Vagina (tissue), 2 donors: ENCODE measurements at regions not wholly inside any gene's neighbourhood (a gene's known extent, or its start where the extent isn't known, plus 50 kb on each side); places are given as distances from the start of the nearest gene placed in this dataset.

Experiments
- DNase-seq, 2 donors: peaks; one replicate each; pipeline ENCODE4 v3.0.0-alpha.2; 2017; ENCODE audit errors: extremely low spot score in 2 of 2
- H3K27ac ChIP-seq: fragments of 200-600 bp; sonication (generic); one replicate; pipeline ENCODE4 v1.5.1; 2019
- H3K27me3 ChIP-seq: fragments of 200-600 bp; sonication (generic); one replicate; pipeline ENCODE4 v1.5.1; 2019
- H3K36me3 ChIP-seq, 2 donors: fragments of 200-600 bp; sonication (generic); one replicate each; pipeline ENCODE4 v1.5.1; 2017 to 2019
- H3K4me1 ChIP-seq: fragments of 200-600 bp; sonication (generic); one replicate; pipeline ENCODE4 v1.5.1; 2019
- H3K4me3 ChIP-seq, 2 donors: fragments of 200-600 bp; sonication (generic); 1 replicate in 1 of 2; 2 replicates in 1 of 2; pipeline ENCODE4 v1.5.1; 2016 to 2019
- H3K9me3 ChIP-seq: fragments of 200-600 bp; sonication (generic); one replicate; pipeline ENCODE4 v1.5.1; 2019
- CTCF ChIP-seq, 3 experiments: fragments of 450-650 bp in 2 of 3; fragments of 200-600 bp in 1 of 3; sonication (generic) in 1 of 3; IDR thresholded peaks; one replicate each; pipeline ENCODE4 v1.5.1; 2017 to 2019; ENCODE audit warnings: antibody characterized with exemption in 3 of 3, mild to moderate bottlenecking in 2 of 3, moderate library complexity in 2 of 3
- POLR2A ChIP-seq, 2 donors: fragments of 450-650 bp; IDR thresholded peaks; one replicate each; pipeline ENCODE4 v1.6.1; 2017; ENCODE audit warnings: antibody characterized with exemption in 2 of 2, mild to moderate bottlenecking in 2 of 2, moderate library complexity in 2 of 2
- POLR2AphosphoS5 ChIP-seq, 2 donors: sonication (generic); formaldehyde crosslinking; IDR thresholded peaks; one replicate each; pipeline ENCODE4 v1.9.0; 2017; ENCODE audit warnings: antibody characterized with exemption in 2 of 2, mild to moderate bottlenecking in 2 of 2, low read depth in 1 of 2; ENCODE audit not compliant: insufficient read depth in 1 of 2
- intact Hi-C: fragments of 100-400 bp; cut with DNase I; formaldehyde crosslinking; loops from one replicate; pipeline ENCODE4 v1.15.1; 2023

DNA sequence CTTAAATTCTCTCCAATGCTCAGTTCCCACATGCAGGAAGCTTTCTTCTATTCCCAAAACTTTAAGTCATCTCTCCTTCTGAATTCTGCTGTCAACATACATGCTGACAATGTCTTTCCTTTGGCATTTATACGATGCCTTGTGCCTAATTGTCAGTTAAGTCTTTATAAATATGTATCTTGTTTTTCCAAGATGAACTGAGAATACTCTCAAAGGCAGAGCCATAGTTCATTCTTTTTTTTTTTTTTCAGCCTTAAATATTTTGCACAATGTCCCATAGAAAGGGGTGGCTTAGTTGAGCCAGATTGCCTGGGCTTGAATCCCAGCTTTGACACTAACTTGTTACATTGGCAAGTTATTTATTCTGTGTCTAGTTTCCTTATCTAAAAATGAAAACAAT is 210.6 kb downstream of the QDPR start:
- intact Hi-C loops: no loop called here
- DNase-seq: no peak
- H3K9me3 ChIP-seq: no peaks in the 10 kb centered on the region
- no peaks in the 10 kb centered on the region for H3K27me3 ChIP-seq
- H3K27ac ChIP-seq: no peak overlapping the region
- H3K4me3 ChIP-seq: no peak overlapping the region
- H3K4me1 ChIP-seq: no peaks in the 10 kb centered on the region
- no peak for TF ChIP-seq CTCF (IDR thresholded peaks at IDR 0.05)
- TF ChIP-seq POLR2A (IDR thresholded peaks at IDR 0.05): no peak
- TF ChIP-seq POLR2AphosphoS5 (IDR thresholded peaks at IDR 0.05; ENCODE audit: insufficient read depth in 1 of 2, low read depth in 1 of 2): no peak
- no peaks in the 10 kb centered on the region for H3K36me3 ChIP-seq

DNA sequence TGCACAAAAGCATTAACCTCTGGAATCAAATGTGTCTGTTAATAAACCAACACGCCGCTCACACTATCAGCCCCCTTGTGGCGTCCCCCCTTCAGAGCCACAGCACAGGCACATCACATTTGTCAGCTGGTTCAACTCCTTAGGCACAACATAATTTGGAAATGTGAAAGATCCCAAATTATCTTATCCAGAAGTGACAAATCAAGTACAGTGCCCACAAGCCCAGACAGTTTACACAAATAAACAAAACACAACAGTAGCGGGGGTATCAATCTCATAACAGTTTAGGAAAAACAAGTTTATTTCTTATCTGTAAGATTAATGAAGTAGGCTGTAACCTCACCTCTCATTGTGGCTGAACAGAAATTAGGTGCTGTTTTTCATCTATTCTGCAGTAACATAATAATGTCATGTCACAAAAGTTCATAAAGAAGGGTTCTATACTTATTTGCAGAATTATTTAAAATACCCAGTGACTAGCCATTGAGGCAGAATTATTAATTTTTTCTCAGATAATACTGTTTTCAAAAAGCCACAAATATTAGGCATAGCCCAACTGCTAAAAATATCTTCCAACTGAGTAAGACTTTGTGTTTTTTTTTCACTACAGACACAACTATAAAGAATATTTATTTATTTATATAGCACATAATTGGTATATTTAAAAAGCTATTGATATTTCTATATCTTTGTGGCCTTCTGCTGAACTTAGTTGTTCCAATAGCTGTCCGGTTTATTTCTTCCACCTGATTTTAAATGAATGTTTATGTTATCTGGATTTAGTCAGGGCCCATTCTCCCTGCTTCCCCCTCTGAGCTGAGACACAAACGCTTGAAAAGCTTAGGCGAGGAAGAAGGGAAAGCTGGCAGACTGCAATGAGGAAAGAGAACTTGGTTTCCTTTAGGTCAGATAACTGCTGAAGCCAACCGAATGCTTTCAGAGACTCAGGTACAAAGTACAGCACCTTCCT is 214.7 kb downstream of the QDPR start:
- Histone ChIP-seq H3K27ac (no peak overlapping the region), H3K4me3 (no peak overlapping the region), H3K9me3 (no peaks in the 10 kb centered on the region), H3K27me3 (no peaks in the 10 kb centered on the region), H3K4me1 (no peaks in the 10 kb centered on the region), H3K36me3 (no peaks in the 10 kb centered on the region)
- DNase-seq: no peak
- intact Hi-C loops: no loop called here
- TF ChIP-seq CTCF (IDR thresholded peaks at IDR 0.05) (no peak), POLR2AphosphoS5 (IDR thresholded peaks at IDR 0.05; ENCODE audit: insufficient read depth in 1 of 2, low read depth in 1 of 2) (no peak), POLR2A (IDR thresholded peaks at IDR 0.05) (no peak)

GRCh38 chr4:17293901-17294300 is 218.0 kb downstream of the QDPR start:
- no peak overlapping the region for H3K27ac ChIP-seq
- H3K27me3 ChIP-seq: no peaks in the 10 kb centered on the region
- no peaks in the 10 kb centered on the region for H3K36me3 ChIP-seq
- intact Hi-C loops: no loop called here
- no peak overlapping the region for H3K4me3 ChIP-seq
- TF ChIP-seq POLR2AphosphoS5 (IDR thresholded peaks at IDR 0.05; ENCODE audit: insufficient read depth in 1 of 2, low read depth in 1 of 2) (no peak), POLR2A (IDR thresholded peaks at IDR 0.05) (no peak), CTCF (IDR thresholded peaks at IDR 0.05) (no peak)
- no peaks in the 10 kb centered on the region for H3K4me1 ChIP-seq
- H3K9me3 ChIP-seq: no peaks in the 10 kb centered on the region
- no peak for DNase-seq

GRCh38 chr4:17288151-17288550 is 223.7 kb downstream of the QDPR start:
- H3K27ac ChIP-seq: no peak overlapping the region
- no peak for DNase-seq
- H3K36me3 ChIP-seq: no peaks in the 10 kb centered on the region
- no peaks in the 10 kb centered on the region for H3K9me3 ChIP-seq
- TF ChIP-seq POLR2A (IDR thresholded peaks at IDR 0.05): no peak
- no peak for TF ChIP-seq CTCF (IDR thresholded peaks at IDR 0.05)
- no peak for TF ChIP-seq POLR2AphosphoS5 (IDR thresholded peaks at IDR 0.05; ENCODE audit: insufficient read depth in 1 of 2, low read depth in 1 of 2)
- H3K4me1 ChIP-seq: no peaks in the 10 kb centered on the region
- no peaks in the 10 kb centered on the region for H3K27me3 ChIP-seq
- intact Hi-C loops: no loop called here
- H3K4me3 ChIP-seq: no peak overlapping the region
